ENCODE measurements at regions not wholly inside any gene's neighbourhood (a gene's known extent, or its start where the extent isn't known, plus 50 kb on each side); places are given as distances from the start of the nearest gene placed in this dataset.
"Not testable (repeated sequence)": the region's sequence is repeated elsewhere in the genome, so short reads cannot be mapped to it uniquely, and the experiment has no call there.

DNA sequence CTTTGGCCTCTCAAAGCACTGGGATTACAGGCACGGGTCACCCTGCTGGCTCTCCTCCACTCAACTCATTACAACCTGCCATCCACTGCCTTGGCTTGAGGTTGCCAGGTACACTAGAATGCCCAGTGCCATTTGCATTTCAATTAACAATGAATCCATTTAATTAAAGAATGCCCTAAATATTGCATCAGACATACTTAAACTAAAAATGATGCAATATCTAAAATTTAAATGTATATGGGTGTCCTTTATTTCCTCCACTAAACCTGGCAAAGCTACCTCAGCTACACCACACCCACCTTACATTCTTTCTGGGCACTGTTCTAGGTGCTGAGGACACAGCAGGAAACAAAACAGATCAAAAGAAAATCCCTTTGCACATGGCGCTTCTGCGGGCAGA lies 382.2 kb upstream of the ZFHX3 start:
- DNase-seq = no peak

DNA sequence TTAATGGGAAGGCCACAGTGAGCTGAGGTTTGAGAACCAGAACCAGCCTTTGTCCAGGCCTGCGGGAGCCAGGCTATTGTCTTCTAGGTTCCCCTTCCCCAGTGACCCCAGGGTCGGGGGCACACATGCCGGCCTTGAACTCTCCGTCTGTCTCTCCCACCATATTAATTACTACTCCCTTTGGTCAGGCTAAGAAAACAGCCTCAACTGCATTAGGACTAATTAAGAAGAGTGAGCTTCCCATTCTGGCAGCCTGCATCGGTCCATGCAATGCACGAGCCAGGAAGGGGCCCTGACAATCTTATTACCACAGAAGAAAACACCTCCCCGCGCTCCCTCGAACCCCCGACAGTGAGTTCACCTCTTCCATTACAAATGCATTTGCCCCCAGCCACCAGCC lies 380.2 kb upstream of the ZFHX3 start:
- DNase-seq = no peak

DNA sequence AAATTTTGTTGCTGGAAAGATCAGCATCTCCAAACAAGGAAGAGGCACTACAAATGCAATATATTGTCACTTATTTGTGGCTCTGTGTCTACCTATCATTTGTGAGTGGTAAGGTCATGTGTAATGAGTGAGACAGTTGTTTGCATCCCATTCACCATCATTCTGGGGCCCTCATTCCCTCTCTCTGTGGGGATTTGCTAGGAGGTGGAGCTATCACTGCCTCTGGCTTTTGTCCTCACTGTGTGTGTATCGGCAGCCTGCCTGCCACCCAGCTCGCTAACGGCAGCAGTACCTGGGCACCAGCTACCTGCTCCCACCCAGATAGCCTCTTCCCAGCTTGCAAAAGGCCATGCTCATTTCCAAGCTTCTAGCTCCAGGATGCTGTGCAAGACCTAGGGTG lies 379.2 kb upstream of the ZFHX3 start:
- no peak for DNase-seq

DNA sequence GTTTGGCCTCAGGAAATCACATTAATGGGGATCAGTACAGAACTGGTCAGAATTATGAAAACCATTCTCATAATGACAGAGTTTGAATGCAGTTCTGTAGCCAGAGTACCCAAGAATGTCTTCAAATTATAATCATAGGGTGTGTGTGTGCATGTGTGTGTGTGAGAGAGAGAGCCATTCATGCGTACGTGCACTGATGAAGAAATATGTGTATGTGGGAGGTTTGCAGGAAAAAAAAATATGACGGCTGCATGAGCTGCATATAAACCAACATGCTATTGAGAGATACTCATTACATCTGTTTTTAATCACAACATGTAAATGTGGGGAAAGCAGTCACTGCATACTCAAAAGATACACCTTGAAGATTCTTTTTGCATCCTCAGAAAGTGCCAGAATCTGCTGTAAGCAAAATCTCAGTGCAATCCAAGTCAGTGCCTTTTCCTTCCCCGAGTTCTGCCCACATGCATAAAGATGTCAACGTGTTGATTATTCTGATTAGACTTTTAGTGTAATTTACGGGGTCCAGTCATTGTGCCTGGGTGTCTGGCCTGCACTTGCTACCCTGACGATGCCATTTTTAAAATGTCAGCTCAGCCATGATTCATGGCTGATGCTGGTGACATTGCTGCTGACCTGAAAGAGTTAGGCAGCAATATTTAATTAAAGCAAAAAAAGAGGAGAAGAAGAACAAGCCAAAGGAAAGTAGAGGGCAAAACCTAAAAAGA lies 378.7 kb upstream of the ZFHX3 start:
- no peak for DNase-seq

DNA sequence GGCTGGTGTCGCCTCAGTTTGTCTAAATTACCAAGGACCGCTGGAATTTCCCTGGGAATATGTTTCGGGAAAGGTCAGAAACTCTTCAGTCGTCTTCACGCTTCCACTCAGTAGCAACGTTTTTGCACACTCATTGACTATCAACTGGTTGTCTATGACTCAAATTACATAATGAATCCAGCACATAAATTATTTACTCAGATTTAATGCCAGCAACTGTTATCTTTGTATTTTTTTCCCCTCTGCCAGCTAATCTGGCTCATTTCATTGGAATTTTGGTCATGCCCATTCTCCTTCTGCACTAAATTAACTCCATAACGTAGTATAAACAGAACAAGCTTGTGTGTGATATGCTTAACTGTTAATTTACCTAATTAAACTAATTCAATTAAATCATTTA lies 372.7 kb upstream of the ZFHX3 start:
- DNase-seq = no peak

DNA sequence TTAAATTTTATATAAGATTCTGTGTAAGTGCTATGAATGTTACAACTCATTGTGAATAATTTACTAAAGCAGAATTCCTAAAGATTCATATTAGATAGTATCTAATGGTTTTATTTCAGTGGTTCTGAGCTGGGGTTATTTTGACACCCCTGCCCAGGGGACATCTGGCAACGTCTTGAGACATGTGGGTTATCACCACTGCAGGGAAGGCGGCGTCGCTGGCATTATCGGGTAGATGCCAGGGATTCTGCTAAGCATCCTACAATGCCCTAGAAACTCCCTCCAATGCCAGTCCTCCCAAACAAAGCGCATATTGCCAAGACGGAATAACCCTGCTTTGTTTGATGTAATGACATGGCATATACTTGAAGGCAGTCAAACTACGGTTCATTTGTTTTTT lies 372.3 kb upstream of the ZFHX3 start:
- no peak for DNase-seq

DNA sequence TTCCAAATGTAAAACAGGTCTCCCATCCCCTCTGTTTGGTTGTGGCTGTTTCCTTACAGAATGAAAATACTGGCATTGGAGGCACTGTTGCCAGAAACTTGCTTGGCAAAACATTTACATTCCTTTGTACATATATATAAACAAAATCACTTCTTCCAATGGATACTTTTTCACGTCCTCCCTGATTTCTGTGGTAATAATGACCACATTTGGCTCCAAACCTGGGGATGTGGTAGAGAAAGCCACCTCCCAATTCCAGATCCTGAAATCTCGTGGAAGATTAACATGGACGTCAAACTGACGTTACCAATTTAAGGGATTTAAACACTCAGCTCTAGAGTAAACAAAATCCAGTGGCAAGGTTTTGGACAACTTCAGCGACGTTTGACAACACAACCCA lies 370.8 kb upstream of the ZFHX3 start:
- DNase-seq = no peak

DNA sequence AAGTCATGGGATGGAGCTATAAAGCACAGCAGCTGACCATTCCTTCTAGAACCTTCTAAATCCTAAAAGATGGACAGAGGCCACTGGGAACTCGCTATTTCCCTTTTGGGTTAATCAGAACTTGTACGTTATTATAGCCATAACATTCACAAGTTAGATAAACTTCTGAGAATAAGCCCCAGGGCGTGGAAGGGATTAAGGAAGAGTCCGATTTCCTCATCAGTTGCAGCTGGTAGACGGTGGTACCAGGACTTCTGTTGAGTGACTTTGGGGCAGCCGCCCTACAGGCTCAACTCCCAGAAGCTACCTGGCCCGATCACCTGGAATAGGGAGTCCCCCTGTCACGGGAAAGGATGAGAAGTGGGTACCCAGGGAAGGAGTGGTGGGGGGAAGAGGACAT lies 370.1 kb upstream of the ZFHX3 start:
- DNase-seq = no peak

DNA sequence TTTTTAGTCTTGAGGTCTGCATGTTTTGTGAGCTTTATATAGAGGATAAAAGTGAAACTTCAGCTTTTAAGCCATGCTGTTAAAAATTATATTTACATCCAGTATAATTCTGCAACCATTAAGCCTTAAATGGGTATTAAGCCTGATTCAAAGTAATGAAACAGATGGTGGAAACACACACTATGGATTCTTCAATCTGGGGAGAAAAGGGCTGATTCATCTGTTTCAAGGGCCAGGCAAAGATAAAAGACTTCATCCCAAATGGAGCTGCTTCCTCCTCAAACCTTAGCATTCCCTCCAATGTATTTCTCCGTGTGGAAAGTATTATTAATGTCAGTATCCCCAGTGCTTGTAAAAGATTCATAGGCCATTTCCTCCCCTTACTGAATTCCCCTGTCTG lies 367.4 kb upstream of the ZFHX3 start:
- no peak for DNase-seq

DNA sequence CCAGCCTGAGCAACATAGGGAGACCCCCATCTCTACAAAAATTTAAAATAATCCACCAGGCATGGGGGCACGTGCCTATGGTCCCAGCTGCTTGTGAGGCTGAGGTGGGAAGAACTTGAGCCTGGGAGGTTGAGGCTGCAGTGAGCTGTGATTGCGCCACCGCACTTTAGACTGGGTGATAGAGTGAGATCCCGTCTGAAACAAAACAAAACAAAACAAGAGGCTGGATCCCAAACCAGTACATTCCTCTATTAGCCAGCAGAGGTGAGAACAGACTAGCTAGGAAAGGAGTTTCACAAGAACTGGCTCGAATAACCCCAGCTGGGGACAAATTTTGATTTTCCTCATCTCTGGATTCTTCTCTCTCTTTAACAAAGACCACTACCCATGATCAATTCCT lies 366.7 kb upstream of the ZFHX3 start:
- DNase-seq = no peak

DNA sequence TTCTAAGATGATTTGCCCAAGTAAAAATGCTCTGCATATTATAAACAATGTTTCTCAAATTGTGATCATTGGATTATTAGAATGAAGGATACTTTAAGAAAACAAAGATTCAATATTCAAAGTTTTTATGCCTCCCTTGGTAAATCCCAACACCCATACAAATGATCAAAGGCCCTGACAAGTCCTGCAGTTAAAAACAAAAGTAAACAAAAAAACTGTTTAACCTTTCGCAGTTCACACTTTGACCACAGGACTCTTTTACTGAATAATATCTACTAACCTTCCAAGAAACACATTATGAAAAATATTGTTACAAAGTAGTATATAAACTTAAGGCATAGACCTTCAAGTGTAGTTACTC lies 365.9 kb upstream of the ZFHX3 start:
- no peak for DNase-seq

DNA sequence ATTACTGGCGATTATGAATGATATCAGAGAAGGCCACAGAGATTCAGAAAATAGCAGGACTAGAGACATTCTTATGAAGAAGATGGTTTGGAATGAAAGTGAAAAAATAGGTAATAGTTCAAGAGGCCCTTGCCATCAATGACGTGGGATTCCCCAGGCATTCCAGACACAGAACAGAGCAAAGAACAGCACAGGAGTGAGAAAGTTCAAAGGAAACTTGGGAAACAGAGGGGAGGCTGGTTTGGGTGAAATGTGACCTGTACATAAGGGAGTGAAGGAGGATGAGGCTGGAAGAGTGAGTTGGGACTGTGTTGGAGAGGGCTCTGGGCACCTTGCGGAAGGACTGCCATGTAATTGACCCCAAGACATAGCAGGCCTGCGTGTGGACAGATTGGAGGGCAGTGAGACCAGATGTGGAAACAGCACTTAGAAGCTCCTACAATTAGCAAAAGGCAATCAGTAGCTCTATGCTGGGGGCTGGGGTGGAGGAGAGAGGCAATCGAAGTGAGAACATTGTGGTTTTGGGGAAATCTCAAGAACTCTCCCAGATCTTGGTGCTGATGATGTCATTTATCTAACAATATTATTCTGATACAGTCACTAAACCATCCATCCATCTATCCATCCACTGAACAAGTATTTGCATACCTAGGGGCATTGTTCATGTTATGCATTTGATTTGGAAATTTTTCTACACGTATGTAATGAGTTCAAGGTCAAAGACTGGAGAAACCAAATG lies 365.3 kb upstream of the ZFHX3 start:
- DNase-seq = no peak

DNA sequence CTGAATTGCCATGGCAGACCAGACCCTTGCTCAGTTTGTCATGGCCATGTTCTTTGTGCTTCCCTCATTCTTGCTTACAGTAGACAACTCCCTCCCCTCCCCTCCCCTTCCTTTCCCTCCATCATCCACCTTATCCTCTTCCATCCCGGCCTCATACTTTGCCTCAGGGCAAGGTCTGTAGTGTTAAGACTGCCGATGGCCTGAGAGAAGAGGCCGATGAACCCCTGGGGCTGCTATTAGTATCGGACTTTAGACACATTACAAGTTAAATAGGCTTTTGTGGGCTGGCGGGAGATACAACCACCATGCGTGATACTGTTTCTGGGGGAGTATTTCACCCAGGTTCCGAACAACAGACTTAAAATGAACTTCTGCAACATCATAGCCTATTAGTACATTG lies 364.5 kb upstream of the ZFHX3 start:
- no peak for DNase-seq

DNA sequence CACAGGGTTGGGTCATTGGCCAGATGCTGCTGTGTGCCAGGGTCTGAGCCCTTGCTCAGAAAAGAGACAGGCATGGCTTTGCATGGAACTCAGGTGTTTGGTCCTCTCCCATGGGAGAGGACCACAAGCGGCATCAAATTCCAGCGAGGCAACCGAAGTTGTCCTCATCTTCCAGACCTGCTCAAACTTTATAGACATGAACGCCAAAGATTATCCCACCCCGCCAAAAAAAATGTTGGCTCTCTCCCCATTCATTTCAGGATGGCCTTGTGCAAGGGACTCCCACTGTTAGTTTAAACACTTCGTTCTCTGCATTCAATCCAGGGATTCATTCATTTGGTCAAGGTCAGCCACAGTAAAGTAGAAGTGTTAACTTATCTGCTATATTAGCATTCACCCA lies 360.8 kb upstream of the ZFHX3 start:
- DNase-seq = no peak

DNA sequence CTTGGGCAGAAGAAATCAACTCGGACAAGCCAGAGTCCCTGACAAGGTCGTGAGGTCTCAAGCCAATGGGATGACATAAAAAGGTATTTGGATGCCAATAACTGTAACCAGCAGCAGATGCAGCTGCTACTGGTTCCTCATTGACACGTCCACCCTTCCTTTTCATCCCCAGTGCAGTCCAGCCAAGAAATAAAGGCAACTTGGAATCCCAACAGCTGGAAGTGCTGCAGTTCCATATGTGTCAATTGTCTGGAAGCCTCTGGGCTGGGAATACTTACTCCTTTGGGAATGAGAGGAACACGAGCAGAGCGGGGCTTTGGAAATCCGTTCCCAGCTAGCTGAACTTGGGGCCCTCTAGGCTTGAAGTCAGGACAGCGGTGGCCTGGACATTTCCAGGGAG lies 360.4 kb upstream of the ZFHX3 start:
- DNase-seq = no peak

DNA sequence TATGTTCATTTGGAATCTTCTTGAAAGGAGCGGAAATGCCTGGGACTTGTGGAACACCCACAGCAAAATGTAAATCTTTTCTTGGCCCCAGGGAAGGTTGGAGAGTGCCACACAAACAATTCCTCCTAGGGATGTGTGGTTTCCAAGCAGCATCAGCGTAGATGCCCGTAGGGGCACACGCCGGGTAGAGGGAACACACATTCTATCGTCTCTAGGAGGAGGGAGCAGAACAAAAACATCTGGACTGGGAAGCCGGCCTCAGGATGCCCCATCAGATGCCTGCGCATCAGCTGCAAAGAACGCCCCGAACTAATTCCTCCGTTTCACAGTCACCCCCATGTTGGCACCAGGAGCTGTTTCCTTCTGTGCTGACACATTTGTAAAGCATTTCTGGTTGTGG lies 357.9 kb upstream of the ZFHX3 start:
- no peak for DNase-seq

DNA sequence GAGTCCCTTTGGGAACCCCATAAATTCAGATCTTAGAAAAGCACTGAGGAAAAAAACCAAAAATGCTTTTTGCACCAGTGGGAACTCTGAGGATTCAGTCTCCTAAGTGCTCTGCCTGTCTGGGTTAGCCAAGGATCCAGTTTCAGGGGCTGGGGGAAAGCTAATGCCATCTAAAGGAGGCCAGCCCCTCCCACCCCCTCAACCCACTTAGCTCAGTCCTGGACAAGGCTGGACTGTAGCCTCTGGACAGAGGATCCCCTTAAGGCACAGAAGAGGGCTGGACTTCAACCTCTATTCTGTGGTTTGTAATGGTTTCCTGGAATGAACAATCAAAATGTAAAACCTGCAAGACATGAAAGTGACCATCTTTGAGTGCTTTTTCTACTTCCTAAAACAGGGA lies 356.1 kb upstream of the ZFHX3 start:
- no peak for DNase-seq

DNA sequence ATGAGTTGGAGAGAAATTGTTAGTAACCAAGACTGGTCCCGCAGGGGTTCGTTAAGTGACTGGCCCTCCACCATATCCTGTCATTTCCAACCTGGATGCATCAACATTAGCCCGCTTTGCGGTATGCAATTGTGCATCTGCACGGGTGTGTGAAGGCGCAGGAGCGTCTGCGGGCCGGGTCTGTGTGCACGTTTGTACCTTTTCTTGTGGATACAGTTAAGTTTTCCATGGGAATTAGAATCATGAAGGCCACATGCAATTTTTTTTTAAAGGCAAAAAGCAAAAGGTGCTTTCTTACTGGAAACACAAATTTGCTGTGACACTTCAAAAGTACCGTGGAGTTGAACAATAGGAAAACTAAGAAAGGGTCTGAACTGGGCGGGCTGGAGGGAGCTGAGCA lies 355.4 kb upstream of the ZFHX3 start:
- DNase-seq = peak in 1 of 2 experiments; percentile 2

DNA sequence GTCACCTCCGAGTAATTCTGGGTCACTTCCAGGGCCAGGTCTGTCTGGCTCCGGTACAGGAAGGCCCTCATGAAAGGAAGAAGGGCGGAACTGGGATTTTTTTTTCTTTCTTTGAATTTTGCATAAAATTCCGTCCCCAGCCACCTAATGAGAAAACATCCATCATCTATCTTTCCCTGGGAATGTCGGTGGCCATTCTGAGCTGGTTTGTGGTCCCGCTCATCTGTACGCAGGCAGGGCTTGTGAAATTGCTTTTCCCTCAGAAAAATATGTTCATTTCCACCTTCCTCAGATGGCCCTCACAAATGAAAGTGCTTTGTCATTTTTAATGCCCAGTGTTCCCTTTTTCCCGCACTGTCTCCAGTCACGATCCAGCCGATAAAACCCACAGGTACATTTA lies 353.0 kb upstream of the ZFHX3 start:
- DNase-seq = no peak

DNA sequence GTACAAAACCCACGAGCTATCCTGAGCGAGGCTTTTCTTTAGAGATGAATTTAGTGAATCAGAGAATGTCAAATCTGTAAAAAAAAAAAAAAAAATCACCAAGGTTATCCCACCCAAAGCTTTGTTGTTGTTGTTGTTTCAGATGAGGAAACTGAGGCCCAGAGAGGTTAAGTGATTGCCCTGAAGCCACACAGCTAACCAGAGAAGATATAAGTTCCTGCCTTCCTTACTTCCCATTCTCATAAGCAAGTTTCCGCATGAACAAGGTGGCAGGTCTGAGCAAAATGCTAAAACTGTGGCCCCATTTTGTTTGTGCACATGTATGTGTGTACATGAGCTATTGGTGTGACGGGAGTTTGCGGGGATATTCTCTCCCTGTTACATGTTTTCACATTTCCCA lies 352.1 kb upstream of the ZFHX3 start:
- no peak for DNase-seq

DNA sequence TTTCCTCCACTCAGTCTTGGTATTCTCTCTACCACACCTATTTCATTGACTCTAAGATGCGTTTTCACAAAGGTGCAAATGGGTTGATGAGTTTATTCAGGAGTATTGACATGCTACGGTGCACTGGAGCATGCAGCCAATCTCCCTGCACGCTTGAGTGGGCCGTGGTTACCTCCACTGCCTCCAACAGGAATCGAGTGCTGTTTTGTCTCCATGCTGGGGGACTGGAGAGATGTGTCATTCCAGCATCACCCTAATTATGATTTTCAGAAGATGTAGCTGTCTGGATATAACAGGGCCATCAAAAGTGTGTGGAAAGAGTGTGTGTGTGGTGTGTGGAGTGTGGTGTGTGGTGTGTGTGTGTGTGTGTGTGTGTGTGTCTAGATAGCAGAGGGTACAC lies 351.6 kb upstream of the ZFHX3 start:
- no peak for DNase-seq

DNA sequence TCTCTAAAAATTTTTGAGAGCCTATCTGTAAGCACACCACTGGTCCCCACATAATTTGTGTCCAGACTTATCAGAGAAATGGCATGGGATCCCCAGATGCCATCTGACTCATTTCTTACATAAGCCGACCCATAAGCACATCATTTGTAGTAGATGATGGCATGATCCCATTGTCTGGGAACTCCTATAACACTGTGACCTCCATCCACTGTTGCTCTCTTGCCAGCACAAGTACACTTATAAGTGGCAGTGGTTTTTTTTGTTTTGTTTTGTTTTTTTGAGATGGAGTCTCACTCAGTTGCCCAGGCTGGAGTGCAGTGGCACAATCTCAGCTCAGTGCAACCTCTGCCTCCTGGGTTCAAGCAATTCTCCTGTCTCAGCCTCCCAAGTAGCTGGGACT lies 350.7 kb upstream of the ZFHX3 start:
- DNase-seq = not testable (repeated sequence)

DNA sequence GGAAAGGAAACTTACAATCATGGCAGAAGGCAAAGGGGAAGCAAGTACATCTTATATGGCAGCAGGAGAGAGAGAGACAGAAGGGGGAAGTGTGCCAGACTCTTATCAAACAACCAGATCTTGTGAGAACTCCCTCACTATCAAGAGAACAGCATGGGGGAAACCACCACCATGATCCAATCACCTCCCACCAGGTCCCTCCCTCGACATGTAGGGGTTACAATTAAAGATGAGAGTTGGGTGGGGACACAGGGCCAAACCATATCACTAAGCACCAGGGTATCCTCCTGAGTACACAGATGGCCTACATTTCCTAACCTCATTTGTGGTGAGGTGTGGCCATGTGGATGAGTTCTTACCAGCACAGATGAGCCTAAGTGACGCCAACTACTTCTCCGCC lies 348.6 kb upstream of the ZFHX3 start:
- DNase-seq = no peak

DNA sequence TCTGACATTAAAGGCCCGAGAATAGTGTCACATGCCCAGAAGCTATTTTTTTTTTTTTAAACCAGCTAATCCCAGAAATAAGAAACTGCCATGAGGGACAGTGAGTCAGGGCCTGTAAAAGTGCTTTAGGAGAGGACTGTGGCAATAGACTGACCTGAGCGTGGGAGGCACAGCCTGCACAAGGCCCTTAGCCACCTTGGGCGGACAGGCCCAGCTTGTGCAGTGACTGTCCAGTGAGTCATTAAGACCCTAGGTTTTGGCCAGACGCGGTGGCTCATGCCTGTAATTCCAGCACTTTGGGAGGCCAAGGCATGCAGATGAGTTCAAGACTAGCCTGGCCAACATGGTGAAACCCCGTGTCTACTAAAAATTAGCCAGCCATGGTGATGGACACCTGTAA lies 343.0 kb upstream of the ZFHX3 start:
- no peak for DNase-seq

DNA sequence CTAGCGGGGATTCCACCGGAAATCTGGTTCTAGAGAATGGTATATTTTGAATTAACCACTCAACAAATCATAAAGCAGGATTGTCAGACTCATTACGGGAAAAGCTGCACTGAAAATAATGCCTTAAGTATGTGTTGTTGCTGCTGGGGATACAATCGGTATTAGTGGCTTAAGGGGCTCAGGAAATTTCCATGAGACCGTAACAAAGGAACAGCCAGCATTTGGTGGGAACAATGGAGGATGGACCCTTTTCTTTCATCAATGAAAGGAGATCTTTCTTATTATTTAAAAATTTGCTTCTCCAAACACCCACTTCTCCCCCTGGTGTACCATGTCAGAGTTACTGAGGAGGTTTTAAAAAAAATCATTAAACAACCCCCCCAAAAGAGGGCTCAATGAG lies 342.6 kb upstream of the ZFHX3 start:
- no peak for DNase-seq
